ENCODE measurements at regions not wholly inside any gene's neighbourhood (a gene's known extent, or its start where the extent isn't known, plus 50 kb on each side); places are given as distances from the start of the nearest gene placed in this dataset.
"Not testable (repeated sequence)": the region's sequence is repeated elsewhere in the genome, so short reads cannot be mapped to it uniquely, and the experiment has no call there.

DNA sequence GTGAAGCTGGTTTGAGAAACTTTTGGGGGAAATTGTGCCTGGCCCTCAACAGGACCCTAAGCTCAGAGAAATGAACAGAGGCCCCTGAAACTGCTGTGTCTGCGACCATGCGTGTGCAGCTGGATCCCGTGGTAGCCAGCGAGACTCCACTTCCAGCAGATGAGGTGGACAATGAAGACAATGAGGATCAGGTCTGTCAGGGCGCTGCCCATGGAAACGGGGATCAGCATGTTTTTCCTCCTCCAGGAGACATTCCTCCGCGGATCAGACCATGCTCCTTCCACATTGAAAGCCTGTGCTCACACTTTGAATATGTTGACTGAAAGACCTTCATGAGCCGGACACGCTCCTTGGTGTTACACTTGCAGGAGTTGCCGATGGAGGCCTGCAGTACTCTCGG is 1439.8 kb upstream of the ALCAM start:
- DNase-seq: no peak

DNA sequence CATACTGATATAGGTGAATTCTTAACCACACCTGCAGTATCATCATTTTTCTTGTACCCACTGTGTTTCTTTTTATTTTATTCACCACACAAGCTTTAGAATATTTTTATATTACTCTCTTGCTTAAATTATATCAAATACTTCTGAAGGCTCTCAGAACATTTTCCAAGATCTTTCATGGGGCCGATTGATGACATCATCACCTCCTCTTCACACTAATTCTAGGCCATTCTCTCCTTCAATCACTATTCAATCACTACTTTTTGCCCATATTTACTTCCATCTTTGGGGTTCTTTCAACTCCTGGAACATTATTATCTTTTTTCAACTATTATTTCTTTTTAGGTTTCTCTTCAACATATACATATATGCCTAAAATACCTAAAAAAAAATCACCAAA is 1438.8 kb upstream of the ALCAM start:
- no peak for DNase-seq

DNA sequence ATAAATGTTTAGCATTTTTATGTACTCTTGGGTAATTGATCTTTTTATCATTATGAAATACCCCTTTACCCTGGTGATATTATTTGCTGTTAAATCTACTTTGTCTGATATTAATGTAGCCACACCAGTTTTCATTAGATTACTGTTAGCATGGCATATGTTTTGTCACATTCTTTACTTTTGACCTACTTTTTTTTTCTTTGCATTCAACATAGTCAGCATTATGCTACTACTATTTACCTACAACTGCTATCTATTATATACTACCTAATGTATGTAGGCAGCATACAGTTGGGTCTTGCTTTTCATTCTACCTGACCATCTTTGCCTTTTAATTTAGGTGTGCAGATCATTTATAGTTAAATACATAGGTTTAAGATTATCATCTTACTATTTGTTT is 1429.6 kb upstream of the ALCAM start:
- DNase-seq: no peak

DNA sequence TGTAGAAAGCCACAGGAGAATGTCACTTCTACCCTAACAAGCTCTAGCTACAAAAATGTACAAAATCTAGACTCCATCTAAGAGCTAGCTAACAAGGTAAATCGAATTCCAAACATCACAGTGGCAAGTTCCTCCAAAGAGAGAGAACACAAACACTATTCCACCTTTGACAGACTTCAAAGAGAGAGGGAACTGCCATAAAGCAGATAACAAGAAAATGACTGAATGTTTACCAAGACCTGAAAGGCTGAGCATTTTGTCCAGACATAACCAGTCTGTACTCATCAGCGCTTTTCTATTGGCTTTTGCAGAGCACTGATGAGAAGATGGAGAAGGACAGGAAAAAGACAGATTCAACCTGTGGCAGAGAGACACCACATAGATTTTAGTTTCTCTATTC is 1419.6 kb upstream of the ALCAM start:
- no peak for DNase-seq

GRCh38 chr3:103949693-103950092 is 1417.0 kb upstream of the ALCAM start:
- DNase-seq: no peak

GRCh38 chr3:103950676-103951075 is 1416.0 kb upstream of the ALCAM start:
- no peak for DNase-seq

DNA sequence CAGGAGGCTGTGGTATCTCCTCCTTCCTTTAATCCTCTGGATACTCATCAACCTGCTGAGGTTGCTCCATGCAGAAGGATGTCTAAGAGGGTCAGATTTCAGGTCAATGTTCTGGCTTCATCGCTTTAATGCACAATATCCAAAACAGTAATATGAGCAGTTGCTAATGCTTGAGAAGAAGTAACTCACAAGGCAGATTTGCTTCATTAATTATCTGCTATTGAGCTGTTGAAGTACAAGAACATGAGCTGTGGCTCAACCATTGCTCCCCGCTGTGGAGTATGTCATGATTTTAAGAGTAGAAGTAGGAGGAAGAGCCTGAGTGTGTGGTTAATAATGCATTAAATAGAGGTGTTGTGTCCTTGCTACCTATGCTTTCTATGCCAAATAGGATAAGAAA is 1412.9 kb upstream of the ALCAM start:
- no peak for DNase-seq

GRCh38 chr3:103960819-103961218 is 1405.9 kb upstream of the ALCAM start:
- DNase-seq: no peak

DNA sequence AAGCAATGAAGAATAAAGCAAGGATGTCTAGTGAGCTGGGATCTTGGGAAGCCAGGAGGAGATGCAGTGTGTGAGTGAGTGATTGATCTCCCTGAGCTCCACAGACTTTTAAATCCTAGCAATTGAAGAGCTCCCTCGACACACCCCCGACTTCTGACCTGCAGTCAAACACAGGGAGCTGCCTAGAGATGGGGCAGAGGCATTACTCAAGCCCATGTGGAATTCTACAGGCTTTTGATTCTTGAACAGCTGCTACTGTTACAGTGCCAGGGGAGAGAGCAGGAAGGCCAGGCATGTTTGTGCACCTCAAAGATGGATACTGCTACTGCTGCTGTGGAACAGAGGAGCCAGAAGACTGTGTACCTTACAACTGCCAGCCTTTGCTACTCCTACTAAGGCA is 1403.1 kb upstream of the ALCAM start:
- no peak for DNase-seq

DNA sequence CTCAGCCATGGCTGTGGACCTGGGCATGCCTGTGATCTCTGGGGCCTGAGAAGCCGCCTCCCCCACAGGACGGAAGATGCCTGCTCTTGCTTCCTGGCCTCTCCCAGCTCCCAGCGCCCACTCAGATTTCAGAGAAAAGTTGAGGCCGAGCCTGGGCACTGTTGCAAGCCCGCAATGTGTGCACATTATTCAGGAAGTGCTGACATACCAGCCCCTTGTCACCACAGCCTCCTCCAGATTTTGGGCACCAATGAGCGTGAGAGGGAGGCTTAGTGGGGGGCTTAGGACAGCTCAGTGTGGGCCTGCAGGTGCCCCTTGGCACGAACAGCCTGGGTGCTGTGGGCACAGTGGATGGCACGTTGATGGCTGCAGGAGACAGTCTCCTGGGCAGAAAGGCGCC is 1400.9 kb upstream of the ALCAM start:
- no peak for DNase-seq

DNA sequence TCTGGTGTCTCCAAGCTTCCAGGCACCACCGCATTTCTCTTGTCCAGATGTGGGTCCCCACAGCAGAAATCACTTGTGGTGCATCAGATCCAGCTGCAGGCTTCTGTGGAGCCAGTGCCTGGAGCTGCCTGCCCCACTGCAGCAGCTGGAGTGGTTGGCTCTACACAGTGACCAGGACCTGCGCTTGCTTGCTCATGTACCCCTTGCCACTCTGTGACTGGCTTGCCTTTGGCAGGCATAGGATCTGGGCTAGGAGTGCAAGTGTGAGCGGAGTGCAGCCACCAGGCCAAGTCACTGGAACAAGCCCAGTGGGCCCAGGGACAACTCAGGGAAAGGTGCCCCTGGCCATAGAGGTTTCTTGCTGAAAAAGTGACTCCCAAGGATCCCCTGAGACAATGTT is 1400.0 kb upstream of the ALCAM start:
- DNase-seq: no peak

GRCh38 chr3:103968131-103968530 is 1398.6 kb upstream of the ALCAM start:
- no peak for DNase-seq

DNA sequence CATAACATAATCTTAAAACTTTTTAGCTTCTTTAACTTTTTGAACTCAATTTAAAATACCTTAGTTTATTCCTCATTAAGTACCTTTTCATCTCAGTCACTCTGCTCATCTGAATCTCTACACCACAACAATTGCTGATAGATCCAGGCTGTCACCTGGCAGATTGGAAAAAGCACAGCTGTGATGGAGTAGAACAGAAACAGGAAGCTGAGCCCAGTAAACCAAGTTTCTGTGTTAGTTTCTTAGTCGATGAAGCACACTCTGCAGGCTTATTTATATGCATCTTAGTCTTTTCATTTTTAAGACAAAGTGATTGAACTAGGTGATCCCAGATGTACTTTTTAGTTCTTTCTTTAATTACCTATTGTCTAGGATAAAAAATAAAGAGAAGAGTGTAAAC is 1398.0 kb upstream of the ALCAM start:
- no peak for DNase-seq

DNA sequence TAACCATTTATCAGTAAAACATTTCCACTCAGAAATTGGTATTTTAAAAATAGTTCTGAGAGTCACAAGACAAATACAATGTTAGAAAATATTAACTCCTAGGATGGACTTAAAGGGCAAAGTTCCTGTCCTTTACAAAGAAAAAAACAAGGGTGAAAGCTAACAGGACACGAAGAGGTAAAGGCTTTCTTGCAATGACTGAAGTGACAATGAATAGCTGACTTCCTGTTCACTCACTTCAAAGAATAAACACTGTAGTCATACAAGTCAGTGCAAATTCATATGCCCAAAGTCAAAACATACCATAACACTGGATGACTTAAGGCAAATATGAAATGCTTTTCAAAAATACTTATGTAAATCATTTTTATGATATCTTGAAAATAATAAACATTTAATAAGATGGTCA is 1389.8 kb upstream of the ALCAM start:
- DNase-seq: no peak

DNA sequence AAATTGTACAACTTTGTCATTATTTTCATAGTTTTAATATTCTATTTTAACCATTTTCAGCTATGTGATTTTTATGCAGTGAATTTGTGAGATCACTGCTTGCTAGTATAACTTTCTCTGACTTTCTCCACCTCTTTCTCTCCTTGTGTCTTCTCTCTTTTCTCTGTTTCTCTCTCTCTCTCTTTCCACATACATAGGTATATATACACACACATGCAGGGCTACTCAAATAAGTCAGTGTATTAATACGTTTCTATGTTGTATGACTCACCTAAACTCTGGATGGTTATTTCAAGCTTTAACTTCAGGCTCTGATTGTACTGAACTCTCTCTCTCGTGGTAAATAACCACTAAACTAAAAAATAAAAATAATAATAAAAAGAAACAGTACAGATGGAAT is 1389.3 kb upstream of the ALCAM start:
- no peak for DNase-seq

GRCh38 chr3:103991461-103992115 is 1375.1 kb upstream of the ALCAM start:
- no peak for DNase-seq

DNA sequence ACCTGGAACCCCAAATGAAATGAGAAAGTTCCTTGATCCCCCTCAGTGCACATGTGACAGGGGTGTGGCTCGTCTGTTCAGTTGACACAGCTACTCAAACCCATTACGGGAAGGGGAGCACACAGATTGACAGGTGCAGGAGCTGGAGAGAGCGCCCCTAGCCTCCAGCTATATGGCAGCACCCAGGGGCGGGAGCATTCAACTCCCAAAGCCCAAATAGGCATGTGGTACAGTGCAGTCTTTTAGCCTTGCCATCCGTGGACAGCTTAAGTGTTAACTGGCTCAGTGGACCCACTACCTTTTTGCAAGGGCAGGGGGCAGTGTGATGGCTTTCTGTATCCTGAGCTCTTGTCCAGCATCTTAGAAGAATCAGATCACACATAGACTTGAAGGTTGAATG is 1374.2 kb upstream of the ALCAM start:
- no peak for DNase-seq

GRCh38 chr3:104004956-104005355 is 1361.8 kb upstream of the ALCAM start:
- DNase-seq: no peak

GRCh38 chr3:104005815-104006214 is 1360.9 kb upstream of the ALCAM start:
- no peak for DNase-seq

GRCh38 chr3:104018541-104018940 is 1348.2 kb upstream of the ALCAM start:
- no peak for DNase-seq

- DNase-seq: no peak
These were observed 1335.1 kb upstream of the ALCAM start for GRCh38 chr3:104031598-104031997.

- no peak for DNase-seq
These were observed 1334.4 kb upstream of the ALCAM start for GRCh38 chr3:104032283-104032682.

DNA sequence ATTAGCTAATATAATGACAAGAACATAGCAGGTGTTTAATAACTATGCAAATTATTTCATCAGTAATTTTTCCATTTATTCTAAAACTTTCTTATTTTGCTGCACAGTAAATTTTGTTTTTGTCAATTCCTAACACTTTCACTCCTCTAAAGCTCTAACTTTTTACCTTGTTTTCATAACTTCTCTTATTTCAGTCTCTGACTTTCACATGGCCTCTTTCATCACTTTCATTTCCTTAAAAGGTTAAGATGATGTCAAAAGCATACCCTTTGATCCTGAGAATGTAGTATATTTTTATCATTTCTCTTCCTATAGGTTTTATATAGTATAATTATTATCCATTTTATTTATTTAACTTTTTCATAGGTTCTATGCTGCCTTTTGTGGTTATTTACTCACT is 1325.8 kb upstream of the ALCAM start:
- no peak for DNase-seq

DNA sequence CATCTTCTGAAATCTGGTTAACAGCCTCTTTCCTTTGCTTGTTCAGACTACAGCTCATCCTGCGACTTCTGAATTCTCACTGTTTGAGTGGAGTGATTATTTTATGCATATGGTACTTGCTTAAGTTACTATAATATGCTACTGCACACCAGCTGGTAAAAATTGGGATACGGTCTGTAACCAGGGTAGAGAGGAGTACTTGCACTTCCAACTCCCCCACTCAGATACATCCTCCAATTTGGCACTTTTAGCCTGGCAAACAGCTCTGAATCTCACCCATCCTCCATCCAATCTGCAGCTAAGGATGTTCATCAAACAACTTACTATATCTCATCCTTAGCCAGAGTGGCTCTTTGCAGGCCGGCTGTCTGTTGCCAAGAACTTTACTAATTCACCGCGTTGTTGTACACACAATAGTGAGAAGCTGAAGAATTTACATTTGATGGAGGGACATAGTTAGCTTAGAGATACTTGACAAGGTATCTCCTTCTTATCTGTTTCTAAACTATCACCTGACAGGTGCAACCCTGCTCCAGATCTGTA is 1323.6 kb upstream of the ALCAM start:
- not testable (repeated sequence) for DNase-seq

DNA sequence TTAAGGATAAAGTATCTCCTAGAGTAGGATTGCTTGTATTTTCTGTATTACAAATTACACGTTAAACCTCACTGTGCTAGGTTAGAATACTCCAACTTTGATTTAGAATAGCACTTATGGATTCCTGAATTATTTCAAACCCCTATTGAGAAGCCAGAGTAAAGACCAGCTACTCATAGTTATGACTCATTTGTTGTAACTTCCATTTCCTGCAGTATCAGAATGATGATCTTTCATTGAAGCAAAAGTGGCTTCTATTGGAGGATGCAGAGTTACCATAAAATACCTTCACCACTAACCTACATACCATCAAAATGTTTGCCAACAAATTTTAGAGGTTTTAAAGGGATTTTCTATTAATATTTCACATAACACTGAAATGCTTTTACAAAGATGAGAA is 1322.7 kb upstream of the ALCAM start:
- DNase-seq: no peak
